GM10248 (cell line): ENCODE measurements at regions not wholly inside any gene's neighbourhood (a gene's known extent, or its start where the extent isn't known, plus 50 kb on each side); places are given as distances from the start of the nearest gene placed in this dataset.
"Not testable (repeated sequence)": the region's sequence is repeated elsewhere in the genome, so short reads cannot be mapped to it uniquely, and the experiment has no call there.

Experiments
- CTCF ChIA-PET: fragments of 300-600 bp; sonication (Branson Sonifier 250); formaldehyde crosslinking; extraction: SDS; loops from one replicate; lab custom pipeline; 2021; ENCODE audit warnings: antibody characterized with exemption; lab: Yijun Ruan, JAX
- POLR2A ChIA-PET: fragments of 350-650 bp; sonication (Branson Sonifier 250); formaldehyde crosslinking; extraction: SDS; loops from one replicate; lab custom pipeline; 2020; ENCODE audit warnings: antibody characterized with exemption; lab: Yijun Ruan, JAX
- DNase-seq: peaks from one replicate; pipeline ENCODE4 v3.0.0; 2012; ENCODE audit errors: extremely low spot score
- CTCF ChIP-seq: IDR thresholded peaks from 2 replicates; pipeline ENCODE4 v1.5.1; 2012; ENCODE audit warnings: mild to moderate bottlenecking, low read depth; ENCODE audit errors: extremely low read depth, missing control alignments, control extremely low read depth

GRCh38 chrX:63198693-63199092 lies 152.4 kb downstream of the SPIN4 start:
- DNase-seq, CTCF ChIA-PET, POLR2A ChIA-PET: not testable (repeated sequence)

- DNase-seq, POLR2A ChIA-PET, CTCF ChIA-PET: not testable (repeated sequence)
Observed at GRCh38 chrX:63192366-63193041, 158.6 kb downstream of the SPIN4 start.

- ChIA-PET CTCF (no interaction called here), POLR2A (no interaction called here)
- DNase-seq: no peak
- TF ChIP-seq CTCF: no peak
Observed at GRCh38 chrX:63186137-63186536, 165.0 kb downstream of the SPIN4 start.

GRCh38 chrX:63179852-63180251 lies 171.3 kb downstream of the SPIN4 start:
- POLR2A ChIA-PET, CTCF ChIA-PET, DNase-seq: not testable (repeated sequence)

GRCh38 chrX:63176578-63176977 lies 174.6 kb downstream of the SPIN4 start:
- DNase-seq, POLR2A ChIA-PET, CTCF ChIA-PET: not testable (repeated sequence)

GRCh38 chrX:63173841-63174718 lies 177.1 kb downstream of the SPIN4 start:
- POLR2A ChIA-PET, CTCF ChIA-PET, DNase-seq: not testable (repeated sequence)

- CTCF ChIA-PET, DNase-seq, POLR2A ChIA-PET: not testable (repeated sequence)
Observed at GRCh38 chrX:63169416-63169815, 181.7 kb downstream of the SPIN4 start.

GRCh38 chrX:63168949-63169348 lies 182.2 kb downstream of the SPIN4 start:
- CTCF ChIA-PET, POLR2A ChIA-PET, DNase-seq: not testable (repeated sequence)

- DNase-seq, CTCF ChIA-PET, POLR2A ChIA-PET: not testable (repeated sequence)
Observed at GRCh38 chrX:63167002-63167401, 184.1 kb downstream of the SPIN4 start.

- POLR2A ChIA-PET, CTCF ChIA-PET, DNase-seq: not testable (repeated sequence)
Observed at GRCh38 chrX:63160994-63161393, 190.1 kb downstream of the SPIN4 start.

GRCh38 chrX:63160340-63160739 lies 190.8 kb downstream of the SPIN4 start:
- DNase-seq, CTCF ChIA-PET, POLR2A ChIA-PET: not testable (repeated sequence)

- CTCF ChIA-PET, POLR2A ChIA-PET, DNase-seq: not testable (repeated sequence)
Observed at GRCh38 chrX:63145526-63145925, 205.6 kb downstream of the SPIN4 start.

- POLR2A ChIA-PET, DNase-seq, CTCF ChIA-PET: not testable (repeated sequence)
Observed at GRCh38 chrX:63142588-63142987, 208.5 kb downstream of the SPIN4 start.

GRCh38 chrX:63135859-63136258 lies 215.3 kb downstream of the SPIN4 start:
- DNase-seq, CTCF ChIA-PET, POLR2A ChIA-PET: not testable (repeated sequence)
